OCI-LY1 (cell line): ENCODE measurements at regions not wholly inside any gene's neighbourhood (a gene's known extent, or its start where the extent isn't known, plus 50 kb on each side); places are given as distances from the start of the nearest gene placed in this dataset.

Source experiments
- EZH2 ChIP-seq: fragments of 200-600 bp; sonication (generic), shearing (Covaris generic); IDR thresholded peaks from 2 replicates; pipeline ENCODE4 v1.8.0; 2017; ENCODE audit warnings: borderline replicate concordance, mixed run types, mild to moderate bottlenecking, antibody characterized with exemption, low read length, moderate library complexity, mixed read lengths
- TF ChIP-seq, protein P1 (sequence below): fragments of 200-600 bp; sonication (generic), shearing (Covaris generic); IDR thresholded peaks from 2 replicates; pipeline ENCODE4 v1.5.1; 2017; ENCODE audit warnings: mild to moderate bottlenecking, antibody characterized with exemption, low read length, moderate library complexity, mixed read lengths

DNA sequence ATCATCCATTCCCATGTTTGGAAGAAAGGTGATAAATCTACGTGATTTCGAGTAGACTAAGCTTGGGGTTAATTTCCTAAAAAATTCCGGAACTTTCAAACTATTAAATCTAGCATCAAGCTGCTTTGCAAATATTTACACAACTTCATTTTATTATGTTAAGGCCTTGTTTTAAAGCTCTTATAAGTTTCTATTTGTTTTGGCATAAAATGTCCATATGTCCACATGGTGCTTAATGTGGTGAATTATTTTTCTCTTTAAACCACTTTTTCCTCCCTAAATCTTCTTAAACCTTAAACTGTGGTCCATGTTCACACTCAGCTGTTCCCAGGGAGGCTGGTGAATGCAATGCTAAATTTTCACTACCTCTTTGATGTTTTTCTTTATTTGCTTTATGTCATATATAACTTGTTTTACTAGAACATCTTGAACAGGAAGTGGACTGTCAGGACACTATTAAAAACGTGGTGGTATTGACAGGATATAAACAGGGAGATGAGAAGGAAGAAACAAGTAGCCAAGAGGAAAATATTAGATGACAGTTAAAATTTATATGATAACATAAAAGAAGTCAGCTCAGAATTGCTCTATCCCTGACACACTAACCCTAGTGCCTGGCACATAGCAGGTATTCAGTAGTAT, 72.5 kb upstream of the AGTR1 start:
- TF ChIP-seq, protein P1, sequence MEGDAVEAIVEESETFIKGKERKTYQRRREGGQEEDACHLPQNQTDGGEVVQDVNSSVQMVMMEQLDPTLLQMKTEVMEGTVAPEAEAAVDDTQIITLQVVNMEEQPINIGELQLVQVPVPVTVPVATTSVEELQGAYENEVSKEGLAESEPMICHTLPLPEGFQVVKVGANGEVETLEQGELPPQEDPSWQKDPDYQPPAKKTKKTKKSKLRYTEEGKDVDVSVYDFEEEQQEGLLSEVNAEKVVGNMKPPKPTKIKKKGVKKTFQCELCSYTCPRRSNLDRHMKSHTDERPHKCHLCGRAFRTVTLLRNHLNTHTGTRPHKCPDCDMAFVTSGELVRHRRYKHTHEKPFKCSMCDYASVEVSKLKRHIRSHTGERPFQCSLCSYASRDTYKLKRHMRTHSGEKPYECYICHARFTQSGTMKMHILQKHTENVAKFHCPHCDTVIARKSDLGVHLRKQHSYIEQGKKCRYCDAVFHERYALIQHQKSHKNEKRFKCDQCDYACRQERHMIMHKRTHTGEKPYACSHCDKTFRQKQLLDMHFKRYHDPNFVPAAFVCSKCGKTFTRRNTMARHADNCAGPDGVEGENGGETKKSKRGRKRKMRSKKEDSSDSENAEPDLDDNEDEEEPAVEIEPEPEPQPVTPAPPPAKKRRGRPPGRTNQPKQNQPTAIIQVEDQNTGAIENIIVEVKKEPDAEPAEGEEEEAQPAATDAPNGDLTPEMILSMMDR: no peak
- TF ChIP-seq EZH2: no peak
